ENCODE measurements at regions not wholly inside any gene's neighbourhood (a gene's known extent, or its start where the extent isn't known, plus 50 kb on each side); places are given as distances from the start of the nearest gene placed in this dataset.

DNA sequence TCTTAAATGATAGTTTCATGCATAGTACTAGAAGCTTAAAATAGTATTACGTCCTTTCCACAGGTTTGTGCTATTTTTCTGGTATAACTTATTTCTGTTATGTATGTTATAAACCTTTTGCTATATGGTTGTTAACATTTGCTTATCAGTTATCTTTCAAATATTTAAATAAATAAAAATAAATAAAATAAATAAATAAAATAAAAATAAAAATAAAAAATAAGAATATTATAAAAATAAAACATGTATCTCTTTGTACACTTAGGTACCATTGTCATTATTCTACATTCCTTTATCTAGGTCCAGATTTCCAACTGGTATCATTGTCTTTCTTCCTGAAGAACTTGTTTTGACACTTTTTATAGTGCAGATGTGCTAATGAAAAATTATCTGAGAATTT lies 1310.4 kb upstream of the SLC10A2 start:
- TF ChIP-seq TCF7L2 (IDR thresholded peaks at IDR 0.05; ENCODE audit: borderline replicate concordance, low read depth, low read length) (no peak), OVOL3 (tag by site-specific recombination; IDR thresholded peaks at IDR 0.05) (no peak), CTCF (tag by site-specific recombination; IDR thresholded peaks at IDR 0.05) (no peak), ZNF274 (IDR thresholded peaks at IDR 0.05; ENCODE audit: low read length) (no peak), ZNF274 (tag by site-specific recombination; IDR thresholded peaks at IDR 0.05; ENCODE audit: borderline replicate concordance) (no peak), ZNF501 (tag by site-specific recombination; IDR thresholded peaks at IDR 0.05) (no peak), AEBP2 (tag by site-specific recombination; IDR thresholded peaks at IDR 0.05; ENCODE audit: borderline replicate concordance) (no peak), ZNF10 (tag by site-specific recombination; IDR thresholded peaks at IDR 0.05) (no peak), SP2 (tag by site-specific recombination; IDR thresholded peaks at IDR 0.05) (no peak)
